H9 (cell line): ENCODE measurements at regions not wholly inside any gene's neighbourhood (a gene's known extent, or its start where the extent isn't known, plus 50 kb on each side); places are given as distances from the start of the nearest gene placed in this dataset.

Experiments used
- DNase-seq: peaks from one replicate; pipeline ENCODE4 v3.0.0-alpha.2; 2017
- H2AFZ ChIP-seq: one replicate; pipeline ENCODE4 v1.6.1; 2013; ENCODE audit warnings: mild to moderate bottlenecking, low read length, control low read depth, moderate library complexity
- H2AK5ac ChIP-seq: 2 replicates; pipeline ENCODE4 v1.6.1; 2013; ENCODE audit warnings: low read length, control low read depth, mixed read lengths; ENCODE audit not compliant: insufficient read length
- H2BK120ac ChIP-seq: one replicate; pipeline ENCODE4 v1.6.1; 2013; ENCODE audit warnings: low read depth, mild to moderate bottlenecking, low read length, control low read depth, inconsistent platforms; ENCODE audit not compliant: poor library complexity, severe bottlenecking
- H2BK12ac ChIP-seq: 2 replicates; pipeline ENCODE4 v1.6.1; 2013; ENCODE audit warnings: low read length, control low read depth, mixed read lengths, low read depth; ENCODE audit not compliant: insufficient read length
- H2BK15ac ChIP-seq: 2 replicates; pipeline ENCODE4 v1.6.1; 2013; ENCODE audit warnings: low read depth, low read length, control low read depth
- H2BK20ac ChIP-seq: one replicate; pipeline ENCODE4 v1.6.1; 2013; ENCODE audit warnings: low read depth, mild to moderate bottlenecking, low read length, control low read depth, inconsistent platforms; ENCODE audit not compliant: poor library complexity, severe bottlenecking
- H2BK5ac ChIP-seq: 2 replicates; pipeline ENCODE4 v1.6.1; 2013; ENCODE audit warnings: low read length, control low read depth, mixed read lengths; ENCODE audit not compliant: insufficient read length
- H3K14ac ChIP-seq: 2 replicates; pipeline ENCODE4 v1.6.1; 2013; ENCODE audit warnings: low read length, control low read depth; ENCODE audit not compliant: insufficient read depth
- H3K18ac ChIP-seq: 2 replicates; pipeline ENCODE4 v1.6.1; 2013; ENCODE audit warnings: low read depth, mild to moderate bottlenecking, mixed read lengths, low read length, control low read depth; ENCODE audit not compliant: insufficient read length
- H3K23ac ChIP-seq: 2 replicates; pipeline ENCODE4 v1.6.1; 2013; ENCODE audit warnings: low read length, control low read depth, mixed read lengths, low read depth; ENCODE audit not compliant: insufficient read length
- H3K23me2 ChIP-seq: 2 replicates; pipeline ENCODE4 v1.6.1; 2013; ENCODE audit warnings: low read depth, mild to moderate bottlenecking, mixed read lengths, low read length, control low read depth; ENCODE audit not compliant: insufficient read length, poor library complexity, severe bottlenecking
- H3K27ac ChIP-seq: 2 replicates; pipeline ENCODE4 v1.5.1; 2013; ENCODE audit warnings: low read length, control low read depth, mixed read lengths, low read depth; ENCODE audit not compliant: insufficient read length
- H3K27me3 ChIP-seq: 2 replicates; pipeline ENCODE4 v1.6.1; 2013; ENCODE audit warnings: low read length, control low read depth, inconsistent platforms; ENCODE audit not compliant: insufficient read depth
- H3K4ac ChIP-seq: 2 replicates; pipeline ENCODE4 v1.6.1; 2013; ENCODE audit warnings: low read depth, mild to moderate bottlenecking, control low read depth, inconsistent platforms, low read length, moderate library complexity
- H3K4me1 ChIP-seq: 2 replicates; pipeline ENCODE4 v1.6.1; 2013; ENCODE audit warnings: low read length, control low read depth, inconsistent platforms; ENCODE audit not compliant: insufficient read depth
- H3K4me2 ChIP-seq: 2 replicates; pipeline ENCODE4 v1.6.1; 2013; ENCODE audit warnings: low read length, control low read depth, mixed read lengths; ENCODE audit not compliant: insufficient read length, insufficient read depth
- H3K56ac ChIP-seq: 2 replicates; pipeline ENCODE4 v1.6.1; 2013; ENCODE audit warnings: low read depth, mild to moderate bottlenecking, mixed read lengths, low read length, control low read depth; ENCODE audit not compliant: insufficient read length
- H3K79me1 ChIP-seq: 2 replicates; pipeline ENCODE4 v1.6.1; 2013; ENCODE audit warnings: low read depth, mild to moderate bottlenecking, moderate library complexity, low read length, control low read depth, inconsistent platforms; ENCODE audit not compliant: insufficient read depth, poor library complexity, severe bottlenecking
- H3K79me2 ChIP-seq: 2 replicates; pipeline ENCODE4 v1.6.1; 2013; ENCODE audit warnings: low read length, control low read depth, inconsistent platforms; ENCODE audit not compliant: insufficient read depth
- H3K9ac ChIP-seq: 2 replicates; pipeline ENCODE4 v1.6.1; 2013; ENCODE audit warnings: low read length, control low read depth, mixed read lengths; ENCODE audit not compliant: insufficient read length; ENCODE audit errors: extremely low read depth
- H3K9me3 ChIP-seq: one replicate; pipeline ENCODE4 v1.6.1; 2013; ENCODE audit warnings: low read depth, low read length, inconsistent platforms; ENCODE audit not compliant: control insufficient read depth
- H3T11ph ChIP-seq: one replicate; pipeline ENCODE4 v1.6.1; 2013; ENCODE audit warnings: mild to moderate bottlenecking, low read length, control low read depth, inconsistent platforms
- H4K20me1 ChIP-seq: one replicate; pipeline ENCODE4 v1.6.1; 2013; ENCODE audit not compliant: control insufficient read depth, insufficient read length, insufficient read depth
- H4K5ac ChIP-seq: 2 replicates; pipeline ENCODE4 v1.6.1; 2013; ENCODE audit warnings: low read depth, mild to moderate bottlenecking, mixed read lengths, low read length, control low read depth; ENCODE audit not compliant: insufficient read length
- H4K8ac ChIP-seq: replicated peaks from 2 replicates; pipeline ENCODE4 v1.6.1; 2013; ENCODE audit warnings: low read length, control low read depth, mixed read lengths, low read depth; ENCODE audit not compliant: insufficient read length
- H4K91ac ChIP-seq: 2 replicates; pipeline ENCODE4 v1.6.1; 2013; ENCODE audit warnings: low read depth, mild to moderate bottlenecking, moderate library complexity, mixed read lengths, low read length, control low read depth; ENCODE audit not compliant: insufficient read length
- H3K27ac Mint-ChIP-seq, 3 experiments: 2 replicates in 2 of 3; 3 replicates in 1 of 3; pipeline ENCODE4 v1.8.0; 2020 to 2021; ENCODE audit warnings: mixed read lengths in 3 of 3, mild to moderate bottlenecking in 1 of 3, moderate library complexity in 1 of 3
- H3K27me3 Mint-ChIP-seq: 2 replicates; pipeline ENCODE4 v1.8.0; 2021; ENCODE audit warnings: low read depth, mild to moderate bottlenecking, moderate library complexity, mixed read lengths
- H3K36me3 Mint-ChIP-seq, 3 experiments: 2 replicates in 2 of 3; 3 replicates in 1 of 3; pipeline ENCODE4 v1.8.0; 2020 to 2021; ENCODE audit warnings: low read depth in 3 of 3, mixed read lengths in 3 of 3; ENCODE audit not compliant: insufficient read depth in 1 of 3
- H3K4me1 Mint-ChIP-seq, 2 experiments: 2 replicates each; pipeline ENCODE4 v1.8.0; 2020; ENCODE audit warnings: mixed read lengths in 2 of 2
- H3K4me3 Mint-ChIP-seq, 2 experiments: 2 replicates in 1 of 2; 3 replicates in 1 of 2; pipeline ENCODE4 v1.8.0; 2020 to 2021; ENCODE audit warnings: mild to moderate bottlenecking in 2 of 2, mixed read lengths in 2 of 2, moderate library complexity in 1 of 2
- H3K9me3 Mint-ChIP-seq, 2 experiments: 2 replicates in 1 of 2; 3 replicates in 1 of 2; pipeline ENCODE4 v1.8.0; 2020; ENCODE audit warnings: mild to moderate bottlenecking in 2 of 2, mixed read lengths in 2 of 2, moderate library complexity in 1 of 2
- WGBS: extraction: QIAGEN DNeasy Blood & Tissue Kit; methylation state at CpG from one replicate; pipeline ENCODE4 v1.1.7; 2013; ENCODE audit warnings: missing lambda C conversion rate, low lambda C conversion rate, mixed read lengths; ENCODE audit not compliant: insufficient read length; ENCODE audit errors: extremely low coverage; 5-methylcytosine and 5-hydroxymethylcytosine counted together
- TF ChIP-seq, protein P1 (sequence below): fragments of 200-600 bp; sonication (generic); conservative IDR thresholded peaks from 3 replicates; pipeline ENCODE4 v1.8.0; 2021; ENCODE audit warnings: antibody characterized with exemption, mild to moderate bottlenecking

DNA sequence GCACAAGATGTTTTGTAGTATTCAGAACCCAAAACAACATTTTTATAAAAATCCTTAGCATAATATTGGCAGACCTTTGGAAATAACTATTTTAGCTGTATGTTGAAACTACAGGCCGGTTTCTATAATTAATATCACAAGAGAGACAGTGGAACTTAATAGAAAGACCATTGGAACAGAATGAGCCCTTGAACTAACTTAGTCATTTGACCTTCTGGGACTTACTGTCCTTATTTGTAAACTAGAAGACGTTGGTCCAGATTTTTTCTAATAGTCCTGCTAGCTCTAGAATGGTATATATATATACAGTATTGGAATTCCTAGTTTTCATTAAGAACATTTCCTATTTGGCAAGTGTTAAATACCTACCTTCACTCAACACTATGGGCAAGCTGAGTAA, 69.5 kb upstream of the ALDH1A1 start:
- WGBS, result no CpG with 5 or more reads among the region's 2 CpGs
- Mint-ChIP-seq H3K36me3 (peaks cover 0 to 5% (median 3%) of the 10 kb centered on the region in 3 experiments; a peak in 3 of 7 replicates), H3K4me1 (no peaks in the 10 kb centered on the region), H3K4me3 (no peak overlapping the region), H3K9me3 (peaks cover 5 to 7% of the 10 kb centered on the region in 2 experiments; a peak in 4 of 5 replicates), H3K27me3 (no peaks in the 10 kb centered on the region), H3K27ac (no peak overlapping the region)
- TF ChIP-seq, protein P1, sequence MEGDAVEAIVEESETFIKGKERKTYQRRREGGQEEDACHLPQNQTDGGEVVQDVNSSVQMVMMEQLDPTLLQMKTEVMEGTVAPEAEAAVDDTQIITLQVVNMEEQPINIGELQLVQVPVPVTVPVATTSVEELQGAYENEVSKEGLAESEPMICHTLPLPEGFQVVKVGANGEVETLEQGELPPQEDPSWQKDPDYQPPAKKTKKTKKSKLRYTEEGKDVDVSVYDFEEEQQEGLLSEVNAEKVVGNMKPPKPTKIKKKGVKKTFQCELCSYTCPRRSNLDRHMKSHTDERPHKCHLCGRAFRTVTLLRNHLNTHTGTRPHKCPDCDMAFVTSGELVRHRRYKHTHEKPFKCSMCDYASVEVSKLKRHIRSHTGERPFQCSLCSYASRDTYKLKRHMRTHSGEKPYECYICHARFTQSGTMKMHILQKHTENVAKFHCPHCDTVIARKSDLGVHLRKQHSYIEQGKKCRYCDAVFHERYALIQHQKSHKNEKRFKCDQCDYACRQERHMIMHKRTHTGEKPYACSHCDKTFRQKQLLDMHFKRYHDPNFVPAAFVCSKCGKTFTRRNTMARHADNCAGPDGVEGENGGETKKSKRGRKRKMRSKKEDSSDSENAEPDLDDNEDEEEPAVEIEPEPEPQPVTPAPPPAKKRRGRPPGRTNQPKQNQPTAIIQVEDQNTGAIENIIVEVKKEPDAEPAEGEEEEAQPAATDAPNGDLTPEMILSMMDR, result no peak
- H3K56ac ChIP-seq, result no peak overlapping the region
- no peak overlapping the region for H2BK12ac ChIP-seq
- H3K14ac ChIP-seq, result no peak overlapping the region
- no peak overlapping the region for H2BK5ac ChIP-seq
- H3K79me1 ChIP-seq, result no peaks in the 10 kb centered on the region
- no peak overlapping the region for H2BK120ac ChIP-seq
- no peak overlapping the region for H3K18ac ChIP-seq
- no peak overlapping the region for H3T11ph ChIP-seq
- no peak for DNase-seq
- no peaks in the 10 kb centered on the region for H3K4me1 ChIP-seq
- no peak overlapping the region for H2BK20ac ChIP-seq
- H3K27ac ChIP-seq, result no peak overlapping the region
- no peak overlapping the region for H3K4ac ChIP-seq
- no peaks in the 10 kb centered on the region for H3K27me3 ChIP-seq
- H3K79me2 ChIP-seq, result no peaks in the 10 kb centered on the region
- H4K8ac ChIP-seq, result no peak overlapping the region
- no peak overlapping the region for H2AK5ac ChIP-seq
- no peaks in the 10 kb centered on the region for H3K23me2 ChIP-seq
- H3K23ac ChIP-seq, result no peak overlapping the region
- H3K4me2 ChIP-seq, result no peak overlapping the region
- no peak overlapping the region for H2BK15ac ChIP-seq
- H4K20me1 ChIP-seq, result no peaks in the 10 kb centered on the region
- H2AFZ ChIP-seq, result no peak overlapping the region
- no peak overlapping the region for H3K9ac ChIP-seq
- H4K91ac ChIP-seq, result no peak overlapping the region
- H4K5ac ChIP-seq, result no peak overlapping the region
- H3K9me3 ChIP-seq, result no peaks in the 10 kb centered on the region
